DND-41 (cell line): ENCODE measurements at regions not wholly inside any gene's neighbourhood (a gene's known extent, or its start where the extent isn't known, plus 50 kb on each side); places are given as distances from the start of the nearest gene placed in this dataset.

Experiments
- CTCF ChIP-seq: IDR thresholded peaks from 2 replicates; pipeline ENCODE4 v1.5.1; 2012; ENCODE audit warnings: borderline replicate concordance, low read length, moderate library complexity, mild to moderate bottlenecking; ENCODE audit not compliant: poor library complexity, severe bottlenecking; ENCODE audit errors: extremely low read depth
- EZH2 ChIP-seq: IDR thresholded peaks from 3 replicates; pipeline ENCODE4 v1.6.1; 2012; ENCODE audit warnings: borderline replicate concordance, low read depth, mild to moderate bottlenecking, moderate library complexity, low read length, inconsistent platforms; ENCODE audit not compliant: severe bottlenecking

- TF ChIP-seq CTCF: no peak
- no peak for TF ChIP-seq EZH2
Measured at GRCh38 chr1:239539812-239540211, 153.4 kb downstream of the CHRM3 start.
